ENCODE measurements at regions not wholly inside any gene's neighbourhood (a gene's known extent, or its start where the extent isn't known, plus 50 kb on each side); places are given as distances from the start of the nearest gene placed in this dataset.

GRCh38 chr22:27475548-27475897, 326.0 kb downstream of the MN1 start:
- 58% methylated on average over 3 of the region's 3 CpGs for WGBS
- Histone ChIP-seq H3K4me1 (ENCODE audit: control insufficient read depth in 2 of 2, insufficient read depth in 2 of 2, low read length in 2 of 2) (peaks cover 0 to 11% of the 10 kb centered on the region in 2 donors), H3K9me3 (ENCODE audit: control insufficient read depth in 2 of 2, insufficient read depth in 1 of 2, low read length in 1 of 2) (no peaks in the 10 kb centered on the region), H3K4me3 (ENCODE audit: low read length in 2 of 2) (no peak overlapping the region), H3K27ac (ENCODE audit: low read depth in 1 of 2, low read length in 1 of 2) (peak overlapping the region in 1 of 2 donors; percentile 38), H3K27me3 (ENCODE audit: control insufficient read depth in 2 of 2, insufficient read depth in 1 of 2, low read length in 1 of 2) (no peaks in the 10 kb centered on the region), H3K36me3 (ENCODE audit: control insufficient read depth in 2 of 2, insufficient read depth in 2 of 2, low read length in 1 of 2) (no peaks in the 10 kb centered on the region)
- no peak for DNase-seq (ENCODE audit: low read depth in 6 of 9, low spot score in 9 of 9)

GRCh38 chr22:27476318-27476717, 325.2 kb downstream of the MN1 start:
- WGBS: 97% methylated on average over 11 of the region's 11 CpGs
- H3K36me3 ChIP-seq (ENCODE audit: control insufficient read depth in 2 of 2, insufficient read depth in 2 of 2, low read length in 1 of 2): no peaks in the 10 kb centered on the region
- DNase-seq (ENCODE audit: low read depth in 6 of 9, low spot score in 9 of 9): no peak
- H3K4me1 ChIP-seq (ENCODE audit: control insufficient read depth in 2 of 2, insufficient read depth in 2 of 2, low read length in 2 of 2): peaks cover 0 to 11% of the 10 kb centered on the region in 2 donors
- H3K9me3 ChIP-seq (ENCODE audit: control insufficient read depth in 2 of 2, insufficient read depth in 1 of 2, low read length in 1 of 2): no peaks in the 10 kb centered on the region
- no peak overlapping the region for H3K4me3 ChIP-seq (ENCODE audit: low read length in 2 of 2)
- peak overlapping the region in 1 of 2 donors; percentile 38 for H3K27ac ChIP-seq (ENCODE audit: low read depth in 1 of 2, low read length in 1 of 2)
- H3K27me3 ChIP-seq (ENCODE audit: control insufficient read depth in 2 of 2, insufficient read depth in 1 of 2, low read length in 1 of 2): no peaks in the 10 kb centered on the region

- DNase-seq (ENCODE audit: low read depth in 6 of 9, low spot score in 9 of 9): no peak
- WGBS: 92% methylated on average over 8 of the region's 8 CpGs
- Histone ChIP-seq H3K27ac (ENCODE audit: low read depth in 1 of 2, low read length in 1 of 2) (no peak overlapping the region), H3K27me3 (ENCODE audit: control insufficient read depth in 2 of 2, insufficient read depth in 1 of 2, low read length in 1 of 2) (no peaks in the 10 kb centered on the region), H3K36me3 (ENCODE audit: control insufficient read depth in 2 of 2, insufficient read depth in 2 of 2, low read length in 1 of 2) (no peaks in the 10 kb centered on the region), H3K4me3 (ENCODE audit: low read length in 2 of 2) (no peak overlapping the region), H3K9me3 (ENCODE audit: control insufficient read depth in 2 of 2, insufficient read depth in 1 of 2, low read length in 1 of 2) (no peaks in the 10 kb centered on the region), H3K4me1 (ENCODE audit: control insufficient read depth in 2 of 2, insufficient read depth in 2 of 2, low read length in 2 of 2) (peaks cover 0 to 11% of the 10 kb centered on the region in 2 donors)
Observed at GRCh38 chr22:27476729-27477128, 324.8 kb downstream of the MN1 start.

GRCh38 chr22:27477171-27477570, 324.4 kb downstream of the MN1 start:
- 96% methylated on average over 7 of the region's 7 CpGs for WGBS
- DNase-seq (ENCODE audit: low read depth in 6 of 9, low spot score in 9 of 9): no peak
- H3K4me3 ChIP-seq (ENCODE audit: low read length in 2 of 2): no peak overlapping the region
- H3K36me3 ChIP-seq (ENCODE audit: control insufficient read depth in 2 of 2, insufficient read depth in 2 of 2, low read length in 1 of 2): no peaks in the 10 kb centered on the region
- peaks cover 0 to 11% of the 10 kb centered on the region in 2 donors for H3K4me1 ChIP-seq (ENCODE audit: control insufficient read depth in 2 of 2, insufficient read depth in 2 of 2, low read length in 2 of 2)
- H3K27ac ChIP-seq (ENCODE audit: low read depth in 1 of 2, low read length in 1 of 2): no peak overlapping the region
- H3K27me3 ChIP-seq (ENCODE audit: control insufficient read depth in 2 of 2, insufficient read depth in 1 of 2, low read length in 1 of 2): no peaks in the 10 kb centered on the region
- no peaks in the 10 kb centered on the region for H3K9me3 ChIP-seq (ENCODE audit: control insufficient read depth in 2 of 2, insufficient read depth in 1 of 2, low read length in 1 of 2)

- Histone ChIP-seq H3K4me1 (ENCODE audit: control insufficient read depth in 2 of 2, insufficient read depth in 2 of 2, low read length in 2 of 2) (peaks cover 0 to 4% of the 10 kb centered on the region in 2 donors), H3K4me3 (ENCODE audit: low read length in 2 of 2) (no peak overlapping the region), H3K9me3 (ENCODE audit: control insufficient read depth in 2 of 2, insufficient read depth in 1 of 2, low read length in 1 of 2) (no peaks in the 10 kb centered on the region), H3K27ac (ENCODE audit: low read depth in 1 of 2, low read length in 1 of 2) (no peak overlapping the region), H3K36me3 (ENCODE audit: control insufficient read depth in 2 of 2, insufficient read depth in 2 of 2, low read length in 1 of 2) (no peaks in the 10 kb centered on the region), H3K27me3 (ENCODE audit: control insufficient read depth in 2 of 2, insufficient read depth in 1 of 2, low read length in 1 of 2) (no peaks in the 10 kb centered on the region)
- DNase-seq (ENCODE audit: low read depth in 6 of 9, low spot score in 9 of 9): no peak
- WGBS: 86% methylated on average over 9 of the region's 9 CpGs
Observed at GRCh38 chr22:27480487-27480886, 321.1 kb downstream of the MN1 start.

GRCh38 chr22:27482402-27482801, 319.2 kb downstream of the MN1 start:
- Histone ChIP-seq H3K27me3 (ENCODE audit: control insufficient read depth in 2 of 2, insufficient read depth in 1 of 2, low read length in 1 of 2) (no peaks in the 10 kb centered on the region), H3K4me1 (ENCODE audit: control insufficient read depth in 2 of 2, insufficient read depth in 2 of 2, low read length in 2 of 2) (no peaks in the 10 kb centered on the region), H3K9me3 (ENCODE audit: control insufficient read depth in 2 of 2, insufficient read depth in 1 of 2, low read length in 1 of 2) (no peaks in the 10 kb centered on the region), H3K36me3 (ENCODE audit: control insufficient read depth in 2 of 2, insufficient read depth in 2 of 2, low read length in 1 of 2) (no peaks in the 10 kb centered on the region), H3K27ac (ENCODE audit: low read depth in 1 of 2, low read length in 1 of 2) (no peak overlapping the region), H3K4me3 (ENCODE audit: low read length in 2 of 2) (no peak overlapping the region)
- DNase-seq (ENCODE audit: low read depth in 6 of 9, low spot score in 9 of 9): no peak
- WGBS: 86% methylated on average over 11 of the region's 11 CpGs

- Histone ChIP-seq H3K4me3 (ENCODE audit: low read length in 2 of 2) (no peak overlapping the region), H3K27me3 (ENCODE audit: control insufficient read depth in 2 of 2, insufficient read depth in 1 of 2, low read length in 1 of 2) (no peaks in the 10 kb centered on the region), H3K4me1 (ENCODE audit: control insufficient read depth in 2 of 2, insufficient read depth in 2 of 2, low read length in 2 of 2) (no peaks in the 10 kb centered on the region), H3K9me3 (ENCODE audit: control insufficient read depth in 2 of 2, insufficient read depth in 1 of 2, low read length in 1 of 2) (no peaks in the 10 kb centered on the region), H3K36me3 (ENCODE audit: control insufficient read depth in 2 of 2, insufficient read depth in 2 of 2, low read length in 1 of 2) (no peaks in the 10 kb centered on the region), H3K27ac (ENCODE audit: low read depth in 1 of 2, low read length in 1 of 2) (no peak overlapping the region)
- 84% methylated on average over 12 of the region's 12 CpGs for WGBS
- DNase-seq (ENCODE audit: low read depth in 6 of 9, low spot score in 9 of 9): no peak
Observed at GRCh38 chr22:27483095-27483785, 318.3 kb downstream of the MN1 start.

GRCh38 chr22:27485842-27486241, 315.7 kb downstream of the MN1 start:
- no peaks in the 10 kb centered on the region for H3K9me3 ChIP-seq (ENCODE audit: control insufficient read depth in 2 of 2, insufficient read depth in 1 of 2, low read length in 1 of 2)
- no peak for DNase-seq (ENCODE audit: low read depth in 6 of 9, low spot score in 9 of 9)
- no peaks in the 10 kb centered on the region for H3K36me3 ChIP-seq (ENCODE audit: control insufficient read depth in 2 of 2, insufficient read depth in 2 of 2, low read length in 1 of 2)
- 85% methylated on average over 3 of the region's 3 CpGs for WGBS
- H3K4me3 ChIP-seq (ENCODE audit: low read length in 2 of 2): no peak overlapping the region
- H3K27me3 ChIP-seq (ENCODE audit: control insufficient read depth in 2 of 2, insufficient read depth in 1 of 2, low read length in 1 of 2): no peaks in the 10 kb centered on the region
- no peak overlapping the region for H3K27ac ChIP-seq (ENCODE audit: low read depth in 1 of 2, low read length in 1 of 2)
- no peaks in the 10 kb centered on the region for H3K4me1 ChIP-seq (ENCODE audit: control insufficient read depth in 2 of 2, insufficient read depth in 2 of 2, low read length in 2 of 2)

GRCh38 chr22:27487600-27488452, 313.7 kb downstream of the MN1 start:
- Histone ChIP-seq H3K36me3 (ENCODE audit: control insufficient read depth in 2 of 2, insufficient read depth in 2 of 2, low read length in 1 of 2) (no peaks in the 10 kb centered on the region), H3K27me3 (ENCODE audit: control insufficient read depth in 2 of 2, insufficient read depth in 1 of 2, low read length in 1 of 2) (no peaks in the 10 kb centered on the region), H3K4me3 (ENCODE audit: low read length in 2 of 2) (no peak overlapping the region), H3K9me3 (ENCODE audit: control insufficient read depth in 2 of 2, insufficient read depth in 1 of 2, low read length in 1 of 2) (peaks cover 0 to 8% of the 10 kb centered on the region in 2 donors), H3K27ac (ENCODE audit: low read depth in 1 of 2, low read length in 1 of 2) (no peak overlapping the region), H3K4me1 (ENCODE audit: control insufficient read depth in 2 of 2, insufficient read depth in 2 of 2, low read length in 2 of 2) (no peaks in the 10 kb centered on the region)
- WGBS: 82% methylated on average over 21 of the region's 21 CpGs
- no peak for DNase-seq (ENCODE audit: low read depth in 6 of 9, low spot score in 9 of 9)
